HCT116 (cell line): ENCODE measurements at regions not wholly inside any gene's neighbourhood (a gene's known extent, or its start where the extent isn't known, plus 50 kb on each side); places are given as distances from the start of the nearest gene placed in this dataset.

Experiments used
- ATAC-seq: fragments of 200-7000 bp; cut with Tn5 transposase; 2 replicates; pipeline ENCODE4 v1.9.1; 2020; ENCODE audit warnings: mild to moderate bottlenecking, moderate library complexity
- BruUV-seq: library from RNA; stranded (reverse); fragments of 400-500 nt; replicated peaks from 2 replicates; lab custom pipeline; 2021; lab: Mats Ljungman, UMichigan
- CTCF ChIA-PET: fragments of 300-600 bp; sonication (Branson Sonifier 250); formaldehyde crosslinking; loops from one replicate; lab custom pipeline; 2021; ENCODE audit warnings: antibody characterized with exemption; lab: Charles Lee
- POLR2A ChIA-PET: fragments of 300-600, 350-600 bp; sonication (Branson Sonifier 250); formaldehyde crosslinking; loops from one replicate; lab custom pipeline; 2021; ENCODE audit warnings: antibody characterized with exemption; lab: Charles Lee
- RAD21 ChIA-PET, 2 experiments: fragments of 300-600 bp; sonication (Branson Sonifier 250); formaldehyde crosslinking; loops; one replicate each; lab custom pipeline; 2023; ENCODE audit warnings: low total read pairs in 2 of 2; ENCODE audit not compliant: uncharacterized antibody in 2 of 2, unreplicated experiment in 2 of 2, low non-redundant PET in 1 of 2; lab: Charles Lee
- DNase-seq: peaks from one replicate; pipeline ENCODE4 v3.0.0-alpha.2; 2010; ENCODE audit warnings: low read depth, low spot score
- H2AFZ ChIP-seq: fragments of 200-600 bp; shearing (Covaris generic), sonication (generic); 2 replicates; pipeline ENCODE4 v1.6.1; 2017; ENCODE audit warnings: low read depth, mixed run types, mixed read lengths, antibody characterized with exemption, low read length; ENCODE audit not compliant: poor library complexity, severe bottlenecking
- H3K27ac ChIP-seq: 2 replicates; pipeline ENCODE4 v1.5.1; 2012; ENCODE audit warnings: low read depth, low read length
- H3K27me3 ChIP-seq: fragments of 200-600 bp; sonication (generic); 2 replicates; pipeline ENCODE4 v1.6.1; 2016; ENCODE audit warnings: mixed run types, low read length, mixed read lengths; ENCODE audit not compliant: insufficient read depth
- H3K36me3 ChIP-seq, 2 experiments: fragments of 200-500 bp in 1 of 2; fragments of 200-600 bp in 1 of 2; sonication (Bioruptor generic) in 1 of 2; sonication (generic) in 1 of 2; 2 replicates each; pipeline versions ENCODE4 v1.5.1 to v1.6.1; 2014 to 2016; ENCODE audit warnings: low read length in 2 of 2, inconsistent platforms in 1 of 2, mixed read lengths in 1 of 2, mixed run types in 1 of 2; ENCODE audit not compliant: insufficient read depth in 2 of 2, control insufficient read depth in 1 of 2
- H3K4me1 ChIP-seq, 2 experiments: fragments of 200-600 bp in 1 of 2; sonication (generic) in 1 of 2; 2 replicates each; pipeline versions ENCODE4 v1.5.1 to v1.6.1; 2012 to 2017; ENCODE audit warnings: low read length in 2 of 2, inconsistent platforms in 1 of 2, mild to moderate bottlenecking in 1 of 2, mixed read lengths in 1 of 2, mixed run types in 1 of 2, moderate library complexity in 1 of 2; ENCODE audit not compliant: insufficient read depth in 2 of 2, control insufficient read depth in 1 of 2
- H3K4me2 ChIP-seq: fragments of 200-600 bp; sonication (generic); 2 replicates; pipeline ENCODE4 v1.6.1; 2017; ENCODE audit warnings: mixed run types, low read length, mixed read lengths
- H3K4me3 ChIP-seq, 2 experiments: fragments of 200-600 bp in 1 of 2; sonication (generic) in 1 of 2; replicated peaks in 1 of 2; 2 replicates each; pipeline ENCODE4 v1.5.1; 2011 to 2016; ENCODE audit warnings: low read length in 2 of 2, control low read depth in 1 of 2, low read depth in 1 of 2, mild to moderate bottlenecking in 1 of 2, mixed read lengths in 1 of 2, mixed run types in 1 of 2
- H3K79me2 ChIP-seq: fragments of 200-600 bp; sonication (generic); 2 replicates; pipeline ENCODE4 v1.6.1; 2017; ENCODE audit warnings: mild to moderate bottlenecking, mixed run types, low read length, moderate library complexity, mixed read lengths; ENCODE audit not compliant: insufficient read depth
- H3K9ac ChIP-seq: fragments of 200-600 bp; sonication (generic); 2 replicates; pipeline ENCODE4 v1.6.1; 2016; ENCODE audit warnings: low read length, mixed read lengths
- H3K9me2 ChIP-seq: fragments of 200-600 bp; sonication (generic), shearing (Covaris generic); 2 replicates; pipeline ENCODE4 v1.6.1; 2017; ENCODE audit warnings: mixed run types, mild to moderate bottlenecking, moderate library complexity; ENCODE audit not compliant: insufficient read depth
- H3K9me3 ChIP-seq, 2 experiments: fragments of 200-500 bp in 1 of 2; fragments of 200-600 bp in 1 of 2; sonication (Bioruptor generic) in 1 of 2; sonication (generic) in 1 of 2; 2 replicates each; pipeline ENCODE4 v1.6.1; 2014 to 2017; ENCODE audit warnings: low read length in 2 of 2, mixed read lengths in 2 of 2, inconsistent platforms in 1 of 2, low read depth in 1 of 2, mild to moderate bottlenecking in 1 of 2, mixed run types in 1 of 2, moderate library complexity in 1 of 2; ENCODE audit not compliant: control insufficient read depth in 1 of 2, insufficient read depth in 1 of 2
- H4K20me1 ChIP-seq: fragments of 200-600 bp; sonication (generic), shearing (Covaris generic); 2 replicates; pipeline ENCODE4 v1.6.1; 2017; ENCODE audit warnings: mixed run types, mild to moderate bottlenecking, moderate library complexity; ENCODE audit not compliant: insufficient read depth
- CEBPB ChIP-seq: IDR thresholded peaks from 2 replicates; pipeline ENCODE4 v1.6.1; 2012; ENCODE audit warnings: low read depth
- EGR1 ChIP-seq: IDR thresholded peaks from 2 replicates; pipeline ENCODE4 v1.6.1; 2012; ENCODE audit warnings: low read depth
- ELF1 ChIP-seq: IDR thresholded peaks from 2 replicates; pipeline ENCODE4 v1.6.1; 2012; ENCODE audit warnings: low read depth, borderline replicate concordance
- EZH2 ChIP-seq: fragments of 200-600 bp; sonication (generic); IDR thresholded peaks from 2 replicates; pipeline ENCODE4 v1.6.1; 2017; ENCODE audit warnings: antibody characterized with exemption, mixed run types
- EZH2phosphoT487 ChIP-seq: fragments of 200-600 bp; IDR thresholded peaks from 2 replicates; pipeline ENCODE4 v1.6.1; 2018; ENCODE audit warnings: antibody characterized with exemption, borderline replicate concordance
- JUND ChIP-seq: IDR thresholded peaks from 2 replicates; pipeline ENCODE4 v1.6.1; 2012
- MAX ChIP-seq: IDR thresholded peaks from 2 replicates; pipeline ENCODE4 v1.6.1; 2012
- POLR2A ChIP-seq: IDR thresholded peaks from 2 replicates; pipeline ENCODE4 v1.7.0; 2011; ENCODE audit warnings: borderline replicate concordance; ENCODE audit not compliant: insufficient read depth, insufficient read length; ENCODE audit errors: extremely low read depth
- RAD21 ChIP-seq: IDR thresholded peaks from 2 replicates; pipeline ENCODE4 v1.6.1; 2012; ENCODE audit warnings: low read depth, mild to moderate bottlenecking
- SIN3A ChIP-seq: IDR thresholded peaks from 2 replicates; pipeline ENCODE4 v1.6.1; 2012; ENCODE audit warnings: low read depth
- SRF ChIP-seq: IDR thresholded peaks from 2 replicates; pipeline ENCODE4 v1.6.1; 2012; ENCODE audit warnings: low read depth
- TCF7L2 ChIP-seq: IDR thresholded peaks from 2 replicates; pipeline ENCODE4 v1.7.0; 2011; ENCODE audit warnings: borderline replicate concordance, inconsistent platforms; ENCODE audit not compliant: insufficient read depth, insufficient read length; ENCODE audit errors: extremely low read depth
- ZFX ChIP-seq: fragments of 450-650 bp; IDR thresholded peaks from 2 replicates; pipeline ENCODE4 v1.6.1; 2017
- intact Hi-C: fragments of 100-400 bp; cut with micrococcal nuclease; formaldehyde crosslinking; loops from 2 replicates; pipeline ENCODE4 v1.10.0; 2022
- TF ChIP-seq, protein P1 (sequence below): IDR thresholded peaks from 2 replicates; pipeline ENCODE4 v1.6.1; 2012
- TF ChIP-seq, protein P2 (sequence below): IDR thresholded peaks from 2 replicates; pipeline ENCODE4 v1.6.1; 2011; ENCODE audit warnings: mild to moderate bottlenecking, low read length, moderate library complexity; ENCODE audit not compliant: insufficient replicate concordance; ENCODE audit errors: extremely low read depth
- TF ChIP-seq, protein P3 (sequence below), 3 experiments: fragments of 200-600 bp in 1 of 3; sonication (generic) in 1 of 3; IDR thresholded peaks in 2 of 3; conservative IDR thresholded peaks in 1 of 3; 2 replicates each; pipeline ENCODE4 v1.5.1; 2012 to 2017; ENCODE audit warnings: low read depth in 2 of 3, low read length in 2 of 3, antibody characterized with exemption in 1 of 3, borderline replicate concordance in 1 of 3, control low read depth in 1 of 3, mild to moderate bottlenecking in 1 of 3, mixed read lengths in 1 of 3, mixed run types in 1 of 3, moderate library complexity in 1 of 3; ENCODE audit not compliant: insufficient read depth in 1 of 3
- TF ChIP-seq, protein P4 (sequence below): IDR thresholded peaks from 2 replicates; pipeline ENCODE4 v1.6.1; 2012; ENCODE audit warnings: low read depth

- no peak for TF ChIP-seq CEBPB
- TF ChIP-seq SRF, result no peak
- TF ChIP-seq TCF7L2, result no peak
- TF ChIP-seq, all 23 proteins: peak for 0
Measured at GRCh38 chr3:18247139-18247695, 177.9 kb downstream of the SATB1 start (continued).

GRCh38 chr3:18246336-18247060 lies 178.6 kb downstream of the SATB1 start:
- CTCF ChIA-PET, result no interaction called here
- no peaks in the 10 kb centered on the region for H3K9me2 ChIP-seq
- no peaks in the 10 kb centered on the region for H3K36me3 ChIP-seq
- H3K4me2 ChIP-seq, result no peak overlapping the region
- RAD21 ChIA-PET, result no interaction called here
- H3K4me1 ChIP-seq, result peaks cover 0 to 3% of the 10 kb centered on the region in 2 experiments; a peak in 1 of 4 replicates
- H3K9me3 ChIP-seq, result no peaks in the 10 kb centered on the region
- H3K9ac ChIP-seq, result no peak overlapping the region
- H4K20me1 ChIP-seq, result no peaks in the 10 kb centered on the region
- H3K79me2 ChIP-seq, result no peaks in the 10 kb centered on the region
- DNase-seq (no peak), ATAC-seq (no peak)
- POLR2A ChIA-PET, result no interaction called here
- H3K27me3 ChIP-seq, result no peaks in the 10 kb centered on the region
- no peak overlapping the region for H2AFZ ChIP-seq
- H3K27ac ChIP-seq, result no peak overlapping the region
- intact Hi-C loops, result no loop called here
- no peak overlapping the region for H3K4me3 ChIP-seq
- no TSS peak for BruUV-seq
- TF ChIP-seq JUND (no peak), ZFX (no peak), EGR1 (no peak), SIN3A (no peak), SRF (no peak), POLR2A (no peak), RAD21 (no peak), EZH2phosphoT487 (no peak), ELF1 (no peak), EZH2 (no peak), TCF7L2 (no peak), MAX (no peak)
- TF ChIP-seq, protein P1, sequence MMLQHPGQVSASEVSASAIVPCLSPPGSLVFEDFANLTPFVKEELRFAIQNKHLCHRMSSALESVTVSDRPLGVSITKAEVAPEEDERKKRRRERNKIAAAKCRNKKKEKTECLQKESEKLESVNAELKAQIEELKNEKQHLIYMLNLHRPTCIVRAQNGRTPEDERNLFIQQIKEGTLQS, result no peak
- TF ChIP-seq, protein P2, sequence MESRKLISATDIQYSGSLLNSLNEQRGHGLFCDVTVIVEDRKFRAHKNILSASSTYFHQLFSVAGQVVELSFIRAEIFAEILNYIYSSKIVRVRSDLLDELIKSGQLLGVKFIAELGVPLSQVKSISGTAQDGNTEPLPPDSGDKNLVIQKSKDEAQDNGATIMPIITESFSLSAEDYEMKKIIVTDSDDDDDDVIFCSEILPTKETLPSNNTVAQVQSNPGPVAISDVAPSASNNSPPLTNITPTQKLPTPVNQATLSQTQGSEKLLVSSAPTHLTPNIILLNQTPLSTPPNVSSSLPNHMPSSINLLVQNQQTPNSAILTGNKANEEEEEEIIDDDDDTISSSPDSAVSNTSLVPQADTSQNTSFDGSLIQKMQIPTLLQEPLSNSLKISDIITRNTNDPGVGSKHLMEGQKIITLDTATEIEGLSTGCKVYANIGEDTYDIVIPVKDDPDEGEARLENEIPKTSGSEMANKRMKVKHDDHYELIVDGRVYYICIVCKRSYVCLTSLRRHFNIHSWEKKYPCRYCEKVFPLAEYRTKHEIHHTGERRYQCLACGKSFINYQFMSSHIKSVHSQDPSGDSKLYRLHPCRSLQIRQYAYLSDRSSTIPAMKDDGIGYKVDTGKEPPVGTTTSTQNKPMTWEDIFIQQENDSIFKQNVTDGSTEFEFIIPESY, result no peak
- TF ChIP-seq, protein P3, sequence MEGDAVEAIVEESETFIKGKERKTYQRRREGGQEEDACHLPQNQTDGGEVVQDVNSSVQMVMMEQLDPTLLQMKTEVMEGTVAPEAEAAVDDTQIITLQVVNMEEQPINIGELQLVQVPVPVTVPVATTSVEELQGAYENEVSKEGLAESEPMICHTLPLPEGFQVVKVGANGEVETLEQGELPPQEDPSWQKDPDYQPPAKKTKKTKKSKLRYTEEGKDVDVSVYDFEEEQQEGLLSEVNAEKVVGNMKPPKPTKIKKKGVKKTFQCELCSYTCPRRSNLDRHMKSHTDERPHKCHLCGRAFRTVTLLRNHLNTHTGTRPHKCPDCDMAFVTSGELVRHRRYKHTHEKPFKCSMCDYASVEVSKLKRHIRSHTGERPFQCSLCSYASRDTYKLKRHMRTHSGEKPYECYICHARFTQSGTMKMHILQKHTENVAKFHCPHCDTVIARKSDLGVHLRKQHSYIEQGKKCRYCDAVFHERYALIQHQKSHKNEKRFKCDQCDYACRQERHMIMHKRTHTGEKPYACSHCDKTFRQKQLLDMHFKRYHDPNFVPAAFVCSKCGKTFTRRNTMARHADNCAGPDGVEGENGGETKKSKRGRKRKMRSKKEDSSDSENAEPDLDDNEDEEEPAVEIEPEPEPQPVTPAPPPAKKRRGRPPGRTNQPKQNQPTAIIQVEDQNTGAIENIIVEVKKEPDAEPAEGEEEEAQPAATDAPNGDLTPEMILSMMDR (IDR thresholded peaks at IDR 0.05 in 2 of 3, conservative IDR thresholded peaks at IDR 0.05 in 1 of 3; ENCODE audit: borderline replicate concordance in 1 of 3, insufficient read depth in 1 of 3, low read depth in 2 of 3, low read length in 2 of 3), result no peak
- TF ChIP-seq, protein P4, sequence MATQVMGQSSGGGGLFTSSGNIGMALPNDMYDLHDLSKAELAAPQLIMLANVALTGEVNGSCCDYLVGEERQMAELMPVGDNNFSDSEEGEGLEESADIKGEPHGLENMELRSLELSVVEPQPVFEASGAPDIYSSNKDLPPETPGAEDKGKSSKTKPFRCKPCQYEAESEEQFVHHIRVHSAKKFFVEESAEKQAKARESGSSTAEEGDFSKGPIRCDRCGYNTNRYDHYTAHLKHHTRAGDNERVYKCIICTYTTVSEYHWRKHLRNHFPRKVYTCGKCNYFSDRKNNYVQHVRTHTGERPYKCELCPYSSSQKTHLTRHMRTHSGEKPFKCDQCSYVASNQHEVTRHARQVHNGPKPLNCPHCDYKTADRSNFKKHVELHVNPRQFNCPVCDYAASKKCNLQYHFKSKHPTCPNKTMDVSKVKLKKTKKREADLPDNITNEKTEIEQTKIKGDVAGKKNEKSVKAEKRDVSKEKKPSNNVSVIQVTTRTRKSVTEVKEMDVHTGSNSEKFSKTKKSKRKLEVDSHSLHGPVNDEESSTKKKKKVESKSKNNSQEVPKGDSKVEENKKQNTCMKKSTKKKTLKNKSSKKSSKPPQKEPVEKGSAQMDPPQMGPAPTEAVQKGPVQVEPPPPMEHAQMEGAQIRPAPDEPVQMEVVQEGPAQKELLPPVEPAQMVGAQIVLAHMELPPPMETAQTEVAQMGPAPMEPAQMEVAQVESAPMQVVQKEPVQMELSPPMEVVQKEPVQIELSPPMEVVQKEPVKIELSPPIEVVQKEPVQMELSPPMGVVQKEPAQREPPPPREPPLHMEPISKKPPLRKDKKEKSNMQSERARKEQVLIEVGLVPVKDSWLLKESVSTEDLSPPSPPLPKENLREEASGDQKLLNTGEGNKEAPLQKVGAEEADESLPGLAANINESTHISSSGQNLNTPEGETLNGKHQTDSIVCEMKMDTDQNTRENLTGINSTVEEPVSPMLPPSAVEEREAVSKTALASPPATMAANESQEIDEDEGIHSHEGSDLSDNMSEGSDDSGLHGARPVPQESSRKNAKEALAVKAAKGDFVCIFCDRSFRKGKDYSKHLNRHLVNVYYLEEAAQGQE, result no peak
